Calu3 (cell line): ENCODE measurements at regions not wholly inside any gene's neighbourhood (a gene's known extent, or its start where the extent isn't known, plus 50 kb on each side); places are given as distances from the start of the nearest gene placed in this dataset.

Source experiments
- BruUV-seq: library from RNA; stranded (reverse); fragments of 400-500 nt; replicated peaks from 2 replicates; lab custom pipeline; 2021; lab: Mats Ljungman, UMichigan
- CTCF ChIA-PET: fragments of 300-600 bp; sonication (Branson Sonifier 250); formaldehyde crosslinking; loops from one replicate; lab custom pipeline; 2022; ENCODE audit warnings: antibody characterized with exemption; lab: Charles Lee
- DNase-seq: peaks from one replicate; pipeline ENCODE4 v3.0.0; 2022
- H3K27ac Mint-ChIP-seq: one replicate; pipeline ENCODE4 v1.8.0; 2022; ENCODE audit warnings: mixed read lengths; ENCODE audit not compliant: unreplicated experiment
- H3K27me3 Mint-ChIP-seq: one replicate; pipeline ENCODE4 v1.8.0; 2022; ENCODE audit warnings: mixed read lengths; ENCODE audit not compliant: unreplicated experiment
- H3K36me3 Mint-ChIP-seq: one replicate; pipeline ENCODE4 v1.8.0; 2022; ENCODE audit warnings: mild to moderate bottlenecking, moderate library complexity, mixed read lengths; ENCODE audit not compliant: insufficient read depth, unreplicated experiment
- H3K4me1 Mint-ChIP-seq: one replicate; pipeline ENCODE4 v1.8.0; 2022; ENCODE audit warnings: mild to moderate bottlenecking, low read depth, mixed read lengths; ENCODE audit not compliant: unreplicated experiment
- H3K4me3 Mint-ChIP-seq: one replicate; pipeline ENCODE4 v1.8.0; 2022; ENCODE audit warnings: mild to moderate bottlenecking, low read depth, moderate library complexity, mixed read lengths; ENCODE audit not compliant: unreplicated experiment
- H3K9me3 Mint-ChIP-seq: one replicate; pipeline ENCODE4 v1.8.0; 2022; ENCODE audit warnings: low read depth, mixed read lengths; ENCODE audit not compliant: unreplicated experiment
- intact Hi-C: fragments of 100-400 bp; cut with micrococcal nuclease; formaldehyde crosslinking; loops from one replicate; pipeline ENCODE4 v1.10.0; 2022; ENCODE audit not compliant: unreplicated experiment
- TF ChIP-seq, protein P1 (sequence below): fragments of 200-600 bp; IDR thresholded peaks from one replicate; pipeline ENCODE4 v1.8.0; 2022; ENCODE audit warnings: antibody characterized with exemption; ENCODE audit not compliant: unreplicated experiment

DNA sequence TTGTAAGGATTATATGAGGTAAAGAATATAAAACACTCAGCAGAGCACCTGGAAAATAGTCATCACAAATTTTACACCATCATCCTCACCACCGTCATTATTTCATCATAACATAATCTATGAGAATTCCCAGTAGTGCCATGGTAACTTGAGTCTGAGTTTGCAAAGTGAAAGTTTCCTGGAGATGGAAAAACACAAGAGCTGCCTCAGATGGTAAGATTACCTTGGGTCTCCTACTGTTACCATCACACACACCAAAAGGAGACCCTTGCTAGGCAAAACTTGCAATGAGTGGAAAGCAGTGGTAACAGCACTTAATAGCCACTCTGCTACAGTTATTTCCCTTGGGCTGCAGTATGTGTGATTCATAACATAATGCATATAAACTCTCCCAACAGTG is 589.8 kb downstream of the RNF144B start:
- no TSS peak for BruUV-seq
- Mint-ChIP-seq H3K9me3 (no peaks in the 10 kb centered on the region), H3K4me1 (no peaks in the 10 kb centered on the region), H3K36me3 (no peaks in the 10 kb centered on the region), H3K27ac (no peak overlapping the region), H3K27me3 (peaks cover 28% of the 10 kb centered on the region), H3K4me3 (no peak overlapping the region)
- no peak for DNase-seq
- CTCF ChIA-PET, result no interaction called here
- TF ChIP-seq, protein P1, sequence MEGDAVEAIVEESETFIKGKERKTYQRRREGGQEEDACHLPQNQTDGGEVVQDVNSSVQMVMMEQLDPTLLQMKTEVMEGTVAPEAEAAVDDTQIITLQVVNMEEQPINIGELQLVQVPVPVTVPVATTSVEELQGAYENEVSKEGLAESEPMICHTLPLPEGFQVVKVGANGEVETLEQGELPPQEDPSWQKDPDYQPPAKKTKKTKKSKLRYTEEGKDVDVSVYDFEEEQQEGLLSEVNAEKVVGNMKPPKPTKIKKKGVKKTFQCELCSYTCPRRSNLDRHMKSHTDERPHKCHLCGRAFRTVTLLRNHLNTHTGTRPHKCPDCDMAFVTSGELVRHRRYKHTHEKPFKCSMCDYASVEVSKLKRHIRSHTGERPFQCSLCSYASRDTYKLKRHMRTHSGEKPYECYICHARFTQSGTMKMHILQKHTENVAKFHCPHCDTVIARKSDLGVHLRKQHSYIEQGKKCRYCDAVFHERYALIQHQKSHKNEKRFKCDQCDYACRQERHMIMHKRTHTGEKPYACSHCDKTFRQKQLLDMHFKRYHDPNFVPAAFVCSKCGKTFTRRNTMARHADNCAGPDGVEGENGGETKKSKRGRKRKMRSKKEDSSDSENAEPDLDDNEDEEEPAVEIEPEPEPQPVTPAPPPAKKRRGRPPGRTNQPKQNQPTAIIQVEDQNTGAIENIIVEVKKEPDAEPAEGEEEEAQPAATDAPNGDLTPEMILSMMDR, result no peak
- intact Hi-C loops, result no loop called here

DNA sequence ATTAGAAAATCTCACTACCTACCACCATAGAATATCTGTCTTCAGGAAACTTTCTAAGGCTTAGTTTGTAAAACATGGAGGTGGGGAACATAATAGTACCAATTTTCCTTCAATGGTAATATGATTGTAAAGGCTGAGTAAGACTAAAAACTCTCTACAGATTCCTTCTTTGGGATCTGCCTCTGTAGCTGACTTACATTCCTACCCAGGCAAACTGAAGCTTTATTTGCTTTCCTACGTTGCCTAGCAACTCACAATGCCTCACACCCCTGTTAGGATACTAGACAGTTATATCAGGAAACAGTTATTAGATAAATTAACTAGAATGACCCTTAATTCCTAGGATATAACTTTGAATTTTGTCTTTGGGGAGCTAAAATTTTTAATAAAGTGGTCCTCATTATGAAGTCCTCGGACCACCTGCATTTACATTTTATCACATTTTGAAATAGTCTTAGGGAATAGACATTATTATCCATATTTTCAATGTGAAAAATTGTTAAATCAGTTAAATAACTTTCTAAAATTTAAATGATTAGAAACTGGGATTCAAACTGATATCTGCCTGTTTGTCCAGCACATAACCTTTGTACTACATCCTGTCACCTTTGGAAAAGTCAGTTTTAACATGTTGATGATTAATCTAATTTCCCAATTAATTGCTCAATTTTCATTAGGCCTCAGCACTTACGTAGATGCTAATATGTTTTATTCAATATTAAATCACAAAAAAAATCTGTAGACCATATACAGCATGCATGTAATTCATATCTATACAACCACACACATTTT is 591.4 kb downstream of the RNF144B start:
- TF ChIP-seq, protein P1, result no peak
- Mint-ChIP-seq H3K4me1 (no peaks in the 10 kb centered on the region), H3K9me3 (no peaks in the 10 kb centered on the region), H3K4me3 (no peak overlapping the region), H3K27me3 (peaks cover 28% of the 10 kb centered on the region), H3K27ac (no peak overlapping the region), H3K36me3 (no peaks in the 10 kb centered on the region)
- CTCF ChIA-PET, result no interaction called here
- intact Hi-C loops, result no loop called here
- DNase-seq, result peak; percentile 35
- BruUV-seq, result no TSS peak

DNA sequence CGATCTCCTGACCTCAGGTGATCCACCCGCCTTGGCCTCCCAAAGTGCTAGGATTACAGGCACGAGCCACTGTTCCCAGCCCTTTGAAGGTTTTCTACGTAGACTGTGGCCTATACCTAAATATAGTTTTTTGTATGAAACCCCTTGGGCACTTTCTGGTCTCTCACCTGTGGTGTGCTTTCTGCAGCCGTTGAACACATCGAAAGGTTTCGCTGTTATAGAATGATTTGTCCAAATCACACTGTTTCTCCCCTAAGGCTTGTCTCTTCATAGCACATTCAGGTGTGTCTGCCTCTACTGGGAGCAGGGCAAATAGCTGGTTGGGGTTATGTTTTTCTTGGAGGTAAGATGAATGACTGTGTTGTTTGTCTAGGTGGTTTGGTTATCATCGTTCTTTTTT is 597.9 kb downstream of the RNF144B start:
- BruUV-seq, result no TSS peak
- Mint-ChIP-seq H3K36me3 (no peaks in the 10 kb centered on the region), H3K4me3 (no peak overlapping the region), H3K27ac (no peak overlapping the region), H3K9me3 (no peaks in the 10 kb centered on the region), H3K27me3 (no peaks in the 10 kb centered on the region), H3K4me1 (no peaks in the 10 kb centered on the region)
- TF ChIP-seq, protein P1, result no peak
- intact Hi-C loops, result loop anchor here (10.0 kb wide), 1 partner anchor 390 kb away; no protein-coding TSS in a partner anchor
- no peak for DNase-seq
- CTCF ChIA-PET, result no interaction called here

DNA sequence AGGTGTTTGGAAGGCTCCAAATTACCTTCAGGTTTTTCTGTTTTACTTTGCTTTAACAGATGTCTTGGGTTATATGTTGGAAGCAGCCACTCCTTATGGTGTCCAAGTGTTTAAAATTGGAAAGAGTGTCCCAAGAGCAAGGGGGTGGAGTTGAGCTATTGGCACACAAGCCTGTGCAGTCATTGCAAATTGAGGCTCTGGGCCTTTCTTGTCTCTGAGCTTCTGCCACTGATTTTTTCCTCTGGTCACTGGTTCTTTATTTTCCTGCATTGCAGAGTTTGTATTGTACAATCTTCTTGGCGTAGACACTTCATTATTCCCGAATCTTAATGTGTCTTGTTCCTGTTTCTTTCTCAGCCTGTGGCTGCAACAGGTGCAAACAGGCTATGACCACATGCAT is 598.8 kb downstream of the RNF144B start:
- no peaks in the 10 kb centered on the region for H3K27me3 Mint-ChIP-seq
- no peaks in the 10 kb centered on the region for H3K4me1 Mint-ChIP-seq
- no TSS peak for BruUV-seq
- H3K27ac Mint-ChIP-seq, result no peak overlapping the region
- CTCF ChIA-PET, result no interaction called here
- intact Hi-C loops, result loop anchor here (10.0 kb wide), 1 partner anchor 391 kb away; no protein-coding TSS in a partner anchor
- DNase-seq, result no peak
- no peak overlapping the region for H3K4me3 Mint-ChIP-seq
- peaks cover 2% of the 10 kb centered on the region for H3K9me3 Mint-ChIP-seq
- H3K36me3 Mint-ChIP-seq, result peaks cover 3% of the 10 kb centered on the region
- TF ChIP-seq, protein P1, result no peak
